ENCODE measurements at regions not wholly inside any gene's neighbourhood (a gene's known extent, or its start where the extent isn't known, plus 50 kb on each side); places are given as distances from the start of the nearest gene placed in this dataset.

- DNase-seq (ENCODE audit: low read depth): no peak
These were observed 101.4 kb downstream of the TOMM20 start for GRCh38 chr1:235027076-235027861.

GRCh38 chr1:235025422-235025984 lies 103.1 kb downstream of the TOMM20 start:
- DNase-seq (ENCODE audit: low read depth): no peak

- DNase-seq (ENCODE audit: low read depth): no peak
These were observed 103.8 kb downstream of the TOMM20 start for GRCh38 chr1:235024711-235025421.

- DNase-seq (ENCODE audit: low read depth): no peak
These were observed 104.8 kb downstream of the TOMM20 start for GRCh38 chr1:235023711-235024439.

- DNase-seq (ENCODE audit: low read depth): no peak
These were observed 105.5 kb downstream of the TOMM20 start for GRCh38 chr1:235022981-235023710.

- DNase-seq (ENCODE audit: low read depth): no peak
These were observed 106.2 kb downstream of the TOMM20 start for GRCh38 chr1:235022341-235022980.

DNA sequence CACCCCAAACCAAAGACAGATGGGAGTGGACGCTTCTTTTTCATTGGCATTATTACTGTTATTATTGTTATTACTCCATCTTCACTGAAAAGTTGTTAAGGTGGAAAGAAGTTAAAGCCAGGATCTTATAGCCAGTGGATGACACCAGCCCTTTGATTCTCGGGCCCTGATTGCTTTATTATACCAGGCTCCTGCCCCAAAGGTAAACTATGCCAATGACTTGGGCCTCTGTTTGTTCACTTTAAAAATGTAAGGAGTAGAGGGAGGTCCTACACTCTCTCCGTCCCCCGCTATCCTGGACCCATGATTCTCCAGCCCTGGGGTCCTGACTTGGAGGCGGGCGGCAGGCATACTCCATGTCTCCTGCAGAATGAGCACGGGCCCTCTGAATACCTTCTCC lies 106.8 kb downstream of the TOMM20 start:
- no peak for DNase-seq (ENCODE audit: low read depth)

DNA sequence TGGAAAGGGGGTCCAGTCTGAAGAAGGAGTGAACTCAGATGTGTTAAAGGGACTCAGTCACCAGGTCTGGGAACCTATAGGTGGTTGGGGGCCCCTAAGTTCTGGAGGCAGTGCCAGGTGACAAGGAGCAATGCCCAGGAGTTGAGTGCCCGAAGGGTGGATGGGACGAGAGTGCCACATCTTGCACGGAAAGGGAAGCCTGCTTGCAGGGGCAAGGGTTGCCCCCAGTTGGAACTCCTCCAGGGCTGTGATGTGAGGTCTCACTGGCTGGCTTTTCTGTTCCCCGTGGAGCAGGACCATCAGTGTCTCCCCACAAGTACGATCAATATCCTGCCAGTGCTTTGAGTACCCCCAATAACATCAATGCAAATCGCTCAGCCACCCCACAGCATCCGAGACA lies 107.3 kb downstream of the TOMM20 start:
- no peak for DNase-seq (ENCODE audit: low read depth)

- no peak for DNase-seq (ENCODE audit: low read depth)
These were observed 108.7 kb downstream of the TOMM20 start for GRCh38 chr1:235019961-235020360.

- DNase-seq (ENCODE audit: low read depth): no peak
These were observed 109.2 kb downstream of the TOMM20 start for GRCh38 chr1:235019471-235019870.

DNA sequence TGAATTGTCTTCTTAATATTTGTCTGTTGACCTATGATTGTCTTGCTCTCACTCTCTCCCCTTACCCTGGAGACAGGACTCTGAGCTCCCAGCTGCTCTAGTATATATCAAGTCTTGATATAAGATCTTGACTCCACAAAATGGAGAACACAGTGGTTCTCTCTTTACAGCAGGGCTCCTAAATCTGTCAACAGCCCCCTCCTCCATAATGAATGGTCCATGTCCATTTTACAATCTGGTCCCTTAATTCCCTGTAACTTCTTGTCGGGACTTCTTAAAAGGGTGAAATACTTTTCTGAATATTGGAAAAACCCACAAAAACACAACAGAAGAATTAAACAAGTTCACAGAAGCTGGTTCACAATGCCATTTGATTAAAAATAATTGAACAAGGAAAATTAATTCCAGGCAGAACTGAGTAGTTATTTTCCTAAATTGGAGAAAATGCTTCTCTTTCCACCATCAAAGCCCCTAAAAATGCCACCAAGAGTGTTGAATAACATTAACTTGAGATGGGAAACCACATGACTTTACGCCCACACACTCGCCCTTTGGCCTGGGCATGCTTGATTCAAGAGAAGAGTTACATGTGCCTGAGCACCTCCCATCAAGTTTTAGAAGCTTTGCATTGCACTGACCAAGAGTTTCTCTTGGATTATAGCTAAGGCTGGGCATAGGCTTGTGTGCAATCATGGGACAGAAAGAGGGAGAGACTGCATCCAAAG lies 109.8 kb downstream of the TOMM20 start:
- DNase-seq (ENCODE audit: low read depth): no peak

GRCh38 chr1:235018161-235018560 lies 110.5 kb downstream of the TOMM20 start:
- no peak for DNase-seq (ENCODE audit: low read depth)

DNA sequence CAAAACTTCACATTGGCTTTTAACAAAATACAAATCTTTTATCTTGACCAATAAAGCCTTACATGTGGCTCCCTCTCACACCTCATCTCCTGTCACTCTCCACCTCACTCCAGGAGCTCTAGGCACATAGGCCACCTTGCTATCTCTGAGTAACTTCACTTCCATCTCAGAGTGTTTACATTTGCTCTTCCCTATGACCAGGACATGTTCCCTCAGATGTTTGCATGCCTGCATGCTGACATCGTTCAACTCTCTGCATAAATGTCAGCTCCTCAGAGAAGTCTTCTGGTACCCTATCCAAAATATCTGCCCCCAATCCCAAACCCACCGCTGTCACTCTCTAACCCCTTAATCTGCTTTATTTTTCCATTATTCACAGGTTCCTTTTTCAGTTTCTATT lies 110.9 kb downstream of the TOMM20 start:
- no peak for DNase-seq (ENCODE audit: low read depth)

GRCh38 chr1:235017191-235017590 lies 111.4 kb downstream of the TOMM20 start:
- DNase-seq (ENCODE audit: low read depth): no peak

DNA sequence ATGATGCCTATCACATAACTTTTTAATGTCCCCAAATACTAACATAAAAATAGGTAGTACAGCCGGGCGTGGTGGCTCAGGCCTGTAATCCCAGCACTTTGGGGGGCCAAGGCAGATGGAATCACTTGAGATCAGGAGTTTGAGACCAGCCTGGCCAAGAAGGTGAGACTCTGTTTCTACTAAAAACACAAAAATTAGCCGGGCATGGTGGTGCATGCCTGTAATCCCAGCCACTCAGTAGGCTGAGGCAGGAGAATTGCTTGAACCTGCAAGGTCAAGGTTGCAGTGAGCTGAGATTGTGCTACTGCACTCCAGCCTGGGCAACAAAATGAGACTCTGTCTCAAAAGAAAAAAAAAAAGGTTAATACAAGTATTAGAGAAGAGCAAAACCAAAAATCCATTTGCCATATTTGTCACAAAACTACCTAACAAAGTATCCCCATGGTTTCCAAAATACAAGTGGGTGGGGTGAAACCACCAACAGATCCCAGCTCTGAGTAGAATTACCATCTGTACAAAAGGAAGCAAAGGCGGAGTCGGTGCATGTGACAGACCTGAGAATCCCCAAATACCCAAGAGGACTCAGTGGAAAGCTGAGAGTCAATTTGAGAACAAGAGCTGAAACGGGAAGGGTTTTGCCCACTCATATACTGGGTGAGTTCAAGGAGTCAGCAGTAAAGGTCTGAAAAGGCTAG lies 113.2 kb downstream of the TOMM20 start:
- DNase-seq (ENCODE audit: low read depth): no peak

GRCh38 chr1:235014756-235015155 lies 113.9 kb downstream of the TOMM20 start:
- no peak for DNase-seq (ENCODE audit: low read depth)

GRCh38 chr1:235013512-235013911 lies 115.1 kb downstream of the TOMM20 start:
- no peak for DNase-seq (ENCODE audit: low read depth)

DNA sequence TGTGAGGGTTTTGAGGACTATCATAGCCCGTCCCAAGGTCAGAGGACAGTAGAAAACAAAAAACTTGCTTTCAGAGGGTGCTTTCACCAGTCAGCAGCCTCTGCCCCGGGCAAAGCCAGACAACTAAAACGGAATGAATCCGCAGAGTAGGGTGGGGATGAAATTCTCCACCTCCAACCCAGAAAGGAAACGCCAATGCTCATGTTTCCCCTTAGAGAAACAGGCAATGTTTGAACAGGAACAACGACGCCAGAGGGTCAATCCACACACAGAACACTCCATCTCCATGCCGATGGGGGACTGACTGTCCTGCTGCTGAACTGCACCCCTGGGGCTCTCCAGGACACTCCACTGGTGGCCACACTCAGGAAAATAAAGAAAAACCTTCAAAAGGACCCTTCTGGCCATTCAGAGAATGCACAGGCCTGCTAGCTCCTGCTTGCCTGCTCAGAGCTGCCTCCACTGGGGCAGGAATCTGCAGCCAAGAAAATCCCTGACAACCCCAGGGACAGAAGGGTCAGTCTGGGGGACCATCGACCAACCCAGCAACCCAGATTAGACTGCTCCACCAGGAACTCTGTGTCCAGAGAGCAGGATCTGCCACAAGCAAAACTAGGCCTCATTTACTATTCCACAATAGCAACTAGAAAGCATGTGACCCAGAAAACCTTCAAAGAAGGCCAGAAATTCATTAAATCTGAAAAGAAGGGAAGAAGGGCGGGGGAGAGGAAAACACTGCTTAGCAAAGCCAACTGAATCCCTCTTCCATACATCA lies 116.0 kb downstream of the TOMM20 start:
- DNase-seq (ENCODE audit: low read depth): no peak

Data from stimulated activated CD8-positive, alpha-beta memory T cell treated with anti-CD3 and anti-CD28 coated beads, Interleukin-15, amount 100 ng/mL, for 1 hour (primary cell).